CD4-positive, alpha-beta T cell treated with Interferon gamma for 1 hour (primary cell): ENCODE measurements at regions not wholly inside any gene's neighbourhood (a gene's known extent, or its start where the extent isn't known, plus 50 kb on each side); places are given as distances from the start of the nearest gene placed in this dataset.
"Not testable (repeated sequence)": the region's sequence is repeated elsewhere in the genome, so short reads cannot be mapped to it uniquely, and the experiment has no call there.

Source experiments
- DNase-seq: peaks from one replicate; pipeline ENCODE4 v3.0.0-alpha.2; 2020

GRCh38 chr3:6367171-6367570 lies 493.7 kb upstream of the GRM7 start:
- no peak for DNase-seq

DNA sequence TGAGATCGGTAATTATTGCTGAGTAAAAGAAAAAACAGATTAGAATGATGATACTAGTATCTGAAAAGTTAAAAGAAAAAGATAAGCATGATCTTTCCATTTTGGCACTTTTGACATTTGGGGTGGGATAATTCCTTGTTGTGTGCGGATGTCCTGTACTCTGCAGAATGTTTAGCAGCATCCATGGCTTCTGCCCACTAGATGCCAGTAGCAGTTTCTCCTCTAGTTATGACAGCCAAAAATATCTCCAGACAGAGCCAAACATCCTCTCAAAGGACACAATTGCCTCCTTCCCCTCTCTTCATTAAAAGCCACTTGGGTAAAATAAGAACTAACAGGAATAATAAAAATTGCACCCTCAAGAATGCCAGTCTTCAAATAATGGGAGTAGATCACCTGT lies 468.8 kb upstream of the GRM7 start:
- no peak for DNase-seq

- no peak for DNase-seq
Observed at GRCh38 chr3:6394944-6395343, 466.0 kb upstream of the GRM7 start.

DNA sequence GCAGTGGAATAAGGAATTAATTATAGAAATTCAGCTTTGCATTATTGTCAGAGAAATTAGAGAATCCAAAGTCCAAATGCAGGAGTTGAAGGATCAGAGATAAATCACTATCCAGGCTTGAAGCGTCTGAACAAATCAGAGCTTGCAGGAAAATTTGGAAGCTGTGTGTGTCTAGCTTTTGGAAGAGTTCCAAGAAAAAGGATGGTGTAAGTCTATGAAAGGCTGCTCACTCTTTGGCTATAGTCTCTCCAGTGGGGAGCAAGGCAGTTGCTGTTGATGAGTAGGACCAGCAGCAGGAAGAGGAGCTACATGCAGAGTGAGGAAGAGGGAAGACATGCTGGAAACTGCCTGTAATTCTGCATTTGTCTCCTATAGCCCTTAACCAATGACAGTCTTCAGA lies 464.3 kb upstream of the GRM7 start:
- no peak for DNase-seq

DNA sequence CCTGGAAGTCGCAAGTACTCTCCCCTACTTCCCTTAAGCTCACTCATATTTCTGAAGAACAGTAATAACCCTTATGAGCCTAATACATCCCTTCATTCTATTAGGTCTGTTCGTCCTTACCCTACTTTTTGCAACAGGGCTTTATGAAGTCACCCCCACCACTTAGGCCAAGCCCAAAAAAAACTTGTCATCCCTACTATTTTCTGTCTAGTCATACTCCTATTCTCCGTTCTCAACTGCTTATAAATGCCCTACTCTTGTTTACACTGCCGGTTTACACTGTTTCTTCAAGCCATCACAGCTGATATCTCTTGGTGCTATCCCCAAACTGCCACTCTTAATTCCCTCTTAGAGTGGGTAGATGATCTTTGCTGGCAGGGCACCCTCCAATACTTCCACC lies 458.2 kb upstream of the GRM7 start:
- not testable (repeated sequence) for DNase-seq

DNA sequence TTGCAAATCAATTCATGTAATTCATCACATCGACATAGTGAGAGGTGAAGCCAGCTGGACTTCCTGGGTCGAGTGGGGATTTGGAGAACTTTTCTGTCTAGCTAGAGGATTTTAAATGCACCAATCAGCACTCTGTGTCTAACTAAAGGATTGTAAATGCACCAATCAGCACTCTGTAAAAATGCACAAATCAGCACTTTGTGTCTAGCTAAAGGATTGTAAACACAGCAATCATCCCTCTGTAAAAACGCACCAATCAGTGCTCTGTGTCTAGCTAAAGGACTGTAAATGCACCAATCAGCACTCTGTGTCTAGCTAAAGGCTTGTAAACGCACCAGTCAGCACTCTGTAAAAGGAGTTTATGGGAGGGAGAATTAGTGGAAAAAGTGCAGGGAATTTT lies 454.0 kb upstream of the GRM7 start:
- DNase-seq, result not testable (repeated sequence)

DNA sequence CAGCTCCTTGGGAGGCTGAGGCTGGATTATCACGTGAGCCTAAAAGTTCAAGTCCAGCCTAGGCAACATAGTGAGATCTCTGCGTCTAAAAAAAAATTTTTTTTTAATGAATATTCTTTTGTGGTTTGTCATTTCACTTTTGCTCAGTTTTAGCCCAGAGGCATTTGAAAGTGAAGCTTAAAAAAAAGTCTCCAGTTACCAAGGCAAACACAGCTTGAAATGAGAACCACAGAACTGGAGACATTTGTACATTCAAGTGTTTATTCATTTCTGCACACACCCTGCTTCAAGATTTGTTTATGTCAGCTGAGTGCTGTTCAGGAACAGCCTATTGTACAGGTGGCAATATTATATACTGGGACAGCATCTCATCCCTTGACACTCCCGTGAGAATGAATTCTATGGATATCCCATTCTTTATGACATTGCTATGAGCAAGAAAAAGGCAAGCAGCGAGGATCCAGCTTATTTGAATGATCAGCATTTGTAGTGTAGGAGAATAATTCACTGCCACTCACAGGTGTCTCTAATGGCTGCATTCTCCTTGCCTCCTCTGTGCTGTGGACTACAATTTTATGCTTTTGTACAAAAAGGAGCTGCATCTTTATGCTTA lies 444.8 kb upstream of the GRM7 start:
- no peak for DNase-seq

- no peak for DNase-seq
Observed at GRCh38 chr3:6417174-6417573, 443.7 kb upstream of the GRM7 start.

GRCh38 chr3:6418485-6418884 lies 442.4 kb upstream of the GRM7 start:
- no peak for DNase-seq

- DNase-seq, result no peak
Observed at GRCh38 chr3:6421666-6422445, 439.1 kb upstream of the GRM7 start.

DNA sequence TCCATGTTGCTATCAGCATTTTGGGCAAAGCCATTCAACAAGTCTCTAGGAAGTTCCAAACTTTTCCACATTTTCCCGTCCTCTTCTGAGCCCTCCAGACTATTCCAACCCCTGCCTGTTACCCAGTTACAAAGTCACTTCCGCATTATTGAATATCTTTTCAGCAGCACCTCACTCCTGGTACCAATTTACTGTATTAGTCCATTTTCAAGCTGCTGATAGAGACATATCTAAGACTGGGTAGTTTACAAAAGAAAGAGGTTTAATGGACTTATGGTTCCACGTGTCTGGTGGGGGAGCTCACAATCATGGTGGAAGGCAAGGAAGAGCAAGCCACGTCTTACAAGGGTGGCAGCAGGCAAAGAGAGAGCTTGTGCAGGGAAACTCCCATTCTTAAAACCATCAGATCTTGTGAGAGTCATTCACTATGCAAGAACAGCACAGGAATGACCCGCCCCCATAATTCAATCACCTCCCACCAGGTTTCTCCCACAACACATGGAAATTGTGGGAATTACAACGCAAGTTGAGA lies 435.6 kb upstream of the GRM7 start:
- no peak for DNase-seq

GRCh38 chr3:6428276-6428675 lies 432.6 kb upstream of the GRM7 start:
- DNase-seq, result not testable (repeated sequence)

- no peak for DNase-seq
Observed at GRCh38 chr3:6435951-6436350, 425.0 kb upstream of the GRM7 start.

DNA sequence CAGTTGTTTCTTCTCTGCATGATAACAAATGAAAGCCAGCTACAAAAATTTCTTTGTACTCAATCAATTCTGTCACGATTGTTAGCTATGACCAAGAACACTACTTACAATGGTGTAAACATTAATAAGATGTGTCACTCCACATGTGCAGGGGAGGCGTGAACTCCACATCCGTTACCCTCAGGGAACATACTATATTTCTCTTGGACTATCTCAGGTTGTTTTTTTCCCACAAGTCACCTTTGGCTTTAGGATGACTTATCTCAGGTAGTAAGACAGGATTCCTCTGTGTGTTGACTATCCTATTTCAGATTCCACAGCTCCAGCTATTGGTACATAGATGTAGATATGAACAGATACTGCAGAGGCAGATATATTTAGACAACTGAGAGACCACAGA lies 423.3 kb upstream of the GRM7 start:
- no peak for DNase-seq

DNA sequence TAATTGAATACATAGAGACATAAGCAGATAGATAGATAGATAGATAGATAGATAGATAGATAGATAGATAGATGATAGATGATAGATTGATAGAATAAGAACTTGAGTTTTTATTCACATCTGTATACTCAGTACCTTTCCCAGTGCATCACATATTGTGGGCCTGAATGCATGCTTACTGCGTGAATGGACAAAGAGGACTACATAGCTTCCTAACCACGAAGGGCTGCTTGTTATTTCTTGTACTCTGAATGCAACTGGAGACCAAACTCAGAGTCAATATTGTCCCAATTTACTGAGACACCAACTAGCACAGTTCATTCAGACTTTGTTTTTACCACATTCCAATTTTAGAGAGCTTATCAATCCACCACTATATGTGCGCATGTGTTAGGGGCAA lies 422.9 kb upstream of the GRM7 start:
- no peak for DNase-seq

- no peak for DNase-seq
Observed at GRCh38 chr3:6439226-6439625, 421.7 kb upstream of the GRM7 start.

- DNase-seq, result no peak
Observed at GRCh38 chr3:6439824-6440223, 421.1 kb upstream of the GRM7 start.

DNA sequence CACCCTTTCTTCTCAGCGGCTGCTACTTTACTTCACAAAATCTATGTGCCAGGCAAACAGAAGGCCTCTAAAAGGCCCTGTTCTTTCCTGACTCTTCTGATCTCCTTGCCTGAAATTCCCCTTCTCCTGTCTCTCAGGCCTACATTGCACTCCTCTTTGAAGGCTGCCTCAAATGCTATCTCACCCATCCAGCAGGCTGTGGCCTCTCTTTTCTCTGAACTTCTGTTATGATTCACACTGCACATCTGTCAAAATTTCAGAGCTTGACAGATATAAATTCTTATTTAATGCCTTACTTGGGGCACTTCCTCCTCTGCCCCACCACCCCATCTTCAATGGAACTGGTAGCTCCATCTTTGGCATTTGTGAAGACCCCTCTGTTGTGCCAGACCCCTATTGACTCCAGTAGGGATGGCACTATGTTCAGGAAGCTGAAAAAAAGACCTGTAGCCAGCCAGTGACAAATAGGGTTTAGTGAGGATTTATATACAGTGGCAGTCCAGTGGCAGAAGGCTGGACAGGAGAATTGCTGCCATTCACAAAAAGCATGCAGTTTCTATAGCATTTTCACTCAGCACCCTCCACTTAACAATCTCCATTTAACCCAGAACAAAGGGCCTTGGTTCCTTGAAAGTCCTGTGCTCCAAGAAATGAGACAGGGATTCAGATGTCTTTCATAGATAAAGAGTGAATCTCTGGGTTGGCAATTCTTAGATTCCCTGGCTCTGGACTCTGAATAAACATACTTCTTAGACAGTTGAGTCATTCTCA lies 415.8 kb upstream of the GRM7 start:
- no peak for DNase-seq

DNA sequence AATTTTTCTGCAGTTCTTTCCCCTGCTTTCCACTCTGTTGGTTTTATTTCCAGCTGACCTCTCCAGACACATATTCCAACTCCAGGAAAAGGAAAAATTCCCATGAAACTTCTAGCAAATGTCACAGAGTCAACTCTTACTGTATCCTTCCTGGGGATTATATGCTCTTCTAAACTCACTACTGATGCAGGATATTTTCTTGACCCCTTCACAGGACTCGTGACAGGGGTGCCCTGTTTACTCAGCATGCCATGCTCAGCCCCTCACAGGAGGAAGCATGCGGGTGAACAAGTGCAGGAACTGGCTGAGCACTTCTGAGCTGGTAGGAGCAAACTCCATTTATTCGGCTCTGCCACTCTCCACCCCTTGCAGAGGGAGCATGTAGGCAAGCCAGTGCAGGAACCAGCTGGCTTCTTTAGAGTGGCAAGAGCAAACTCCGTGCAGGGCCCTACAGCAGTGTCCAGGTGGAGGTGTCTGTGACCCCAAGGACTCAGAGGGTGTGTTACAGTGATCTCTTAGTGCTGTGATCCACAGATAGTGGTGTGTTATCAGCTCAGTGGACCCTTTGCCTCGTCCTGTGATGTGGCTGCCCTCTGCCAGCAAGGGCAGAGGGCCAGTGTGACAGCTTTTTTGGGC lies 413.6 kb upstream of the GRM7 start:
- no peak for DNase-seq

DNA sequence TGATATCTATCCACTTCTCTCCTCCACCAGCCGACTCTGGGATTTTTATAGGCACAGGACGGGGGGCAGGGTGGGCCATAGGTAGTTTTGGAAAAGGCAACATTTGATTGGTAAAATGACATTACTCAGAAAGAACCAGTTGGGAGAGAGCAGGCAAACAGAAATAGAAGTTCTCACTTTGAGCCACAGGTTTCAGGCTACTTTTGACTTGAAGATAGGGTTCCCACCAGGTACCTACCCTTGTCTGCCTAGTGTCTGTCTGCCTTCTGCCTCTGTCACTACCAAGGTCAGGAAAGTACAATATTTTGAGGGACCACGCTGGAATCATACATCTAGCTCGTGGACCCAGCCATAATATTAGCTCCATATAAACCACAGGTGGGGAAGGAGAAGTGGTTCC lies 412.9 kb upstream of the GRM7 start:
- no peak for DNase-seq

DNA sequence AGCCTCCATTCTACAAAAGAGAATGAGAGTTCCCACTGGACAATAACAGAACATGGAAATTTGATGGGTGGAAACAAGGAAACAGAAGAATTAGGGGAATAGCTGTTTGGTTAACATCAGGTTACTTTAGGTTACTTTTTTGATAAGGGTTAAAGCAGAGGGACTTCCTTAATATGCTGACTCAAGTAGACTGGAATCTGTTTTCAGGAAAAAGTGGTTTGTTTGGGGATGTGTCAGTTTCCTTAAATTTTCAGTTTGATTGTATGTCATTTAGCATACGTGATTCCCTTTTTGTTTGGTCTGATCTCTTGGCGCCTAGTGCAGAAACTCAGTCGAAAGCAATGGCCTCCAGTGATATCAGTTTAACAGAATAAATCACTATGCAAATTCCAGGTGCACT lies 411.8 kb upstream of the GRM7 start:
- no peak for DNase-seq

DNA sequence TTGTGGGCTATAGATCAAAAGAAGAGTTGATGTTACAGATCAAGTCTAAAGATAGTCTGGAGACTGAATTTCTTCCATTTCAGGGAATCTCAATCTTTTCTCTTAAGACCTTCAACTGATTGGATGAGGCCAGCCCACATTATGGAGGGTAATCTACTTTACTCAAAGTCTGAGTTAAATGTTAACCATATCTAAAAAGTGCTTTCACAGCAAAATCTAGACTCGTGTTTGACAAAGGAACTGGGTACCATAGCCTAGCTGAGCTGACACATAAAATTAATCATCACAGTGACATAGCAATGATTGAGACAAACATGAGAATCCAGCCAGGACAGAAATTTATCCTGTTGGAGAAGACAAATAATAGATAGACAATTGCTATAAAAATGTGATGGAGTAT lies 407.9 kb upstream of the GRM7 start:
- DNase-seq, result no peak

GRCh38 chr3:6455031-6455430 lies 405.9 kb upstream of the GRM7 start:
- DNase-seq, result no peak
